GM12878 (cell line): ENCODE measurements at regions not wholly inside any gene's neighbourhood (a gene's known extent, or its start where the extent isn't known, plus 50 kb on each side); places are given as distances from the start of the nearest gene placed in this dataset.

Source experiments
- ATAC-seq: fragments of 200-7000 bp; cut with Tn5 transposase; 3 replicates; pipeline ENCODE4 v1.9.1; 2020; ENCODE audit warnings: mild to moderate bottlenecking, moderate library complexity
- BruUV-seq: library from RNA; stranded (reverse); fragments of 400-500 nt; replicated peaks from 2 replicates; lab custom pipeline; 2021; lab: Mats Ljungman, UMichigan
- CTCF ChIA-PET: fragments of 300-600 bp; sonication (Branson Sonifier 250); formaldehyde crosslinking; extraction: SDS; loops from one replicate; lab custom pipeline; 2021; ENCODE audit warnings: inconsistent platforms; lab: Yijun Ruan, JAX
- POLR2A ChIA-PET: fragments of 350-600 bp; formaldehyde crosslinking; extraction: SDS; loops from one replicate; lab custom pipeline; 2021; ENCODE audit warnings: inconsistent platforms; lab: Charles Lee
- RAD21 ChIA-PET: fragments of 300-600 bp; sonication (Branson Sonifier 250); formaldehyde crosslinking; loops from one replicate; lab custom pipeline; 2023; ENCODE audit warnings: antibody characterized with exemption; ENCODE audit not compliant: unreplicated experiment; lab: Charles Lee
- SMC1A ChIA-PET: fragments of 300-600 bp; sonication (Branson Sonifier 250); formaldehyde crosslinking; loops from one replicate; lab custom pipeline; 2023; ENCODE audit not compliant: unreplicated experiment, uncharacterized antibody; lab: Charles Lee
- DNase-seq: peaks from one replicate; pipeline ENCODE4 v3.0.0-alpha.2; 2011; ENCODE audit warnings: low read depth, low spot score
- FAIRE-seq: peaks from 3 replicates; lab custom pipeline; 2011; peaks lifted over from hg19 to GRCh38; lab: Jason Lieb, UNC
- H2AFZ ChIP-seq: 2 replicates; pipeline ENCODE4 v1.6.0; 2011; ENCODE audit warnings: low read depth, low read length, control low read depth; ENCODE audit not compliant: control insufficient read depth
- H3K27ac ChIP-seq: 2 replicates; pipeline ENCODE4 v1.5.1; 2011; ENCODE audit warnings: control low read depth; ENCODE audit not compliant: control insufficient read depth, insufficient read depth
- H3K27me3 ChIP-seq, 2 experiments: replicated peaks in 1 of 2; 2 replicates each; pipeline versions ENCODE4 v1.6.0 to v1.6.1; 2011; ENCODE audit warnings: low read length in 1 of 2; ENCODE audit not compliant: control insufficient read depth in 2 of 2, insufficient read depth in 2 of 2
- H3K36me3 ChIP-seq, 2 experiments: 2 replicates each; pipeline ENCODE4 v1.5.1; 2011; ENCODE audit warnings: low read length in 1 of 2; ENCODE audit not compliant: control insufficient read depth in 2 of 2, insufficient read depth in 2 of 2
- H3K4me1 ChIP-seq: 2 replicates; pipeline ENCODE4 v1.6.1; 2011; ENCODE audit warnings: mild to moderate bottlenecking, low read length, moderate library complexity, mixed read lengths; ENCODE audit not compliant: control insufficient read depth, insufficient read depth
- H3K4me2 ChIP-seq: 2 replicates; pipeline ENCODE4 v1.6.0; 2011; ENCODE audit warnings: control low read depth; ENCODE audit not compliant: control insufficient read depth, insufficient read depth
- H3K4me3 ChIP-seq: fragments of 200-600 bp; sonication (generic); 2 replicates; pipeline ENCODE4 v1.5.1; 2016
- H3K79me2 ChIP-seq: 2 replicates; pipeline ENCODE4 v1.6.0; 2011; ENCODE audit warnings: low read length; ENCODE audit not compliant: control insufficient read depth, insufficient read depth
- H3K9ac ChIP-seq: 2 replicates; pipeline ENCODE4 v1.8.0; 2011; ENCODE audit warnings: low read length, control low read depth, mixed read lengths; ENCODE audit not compliant: control insufficient read depth, insufficient read depth
- H3K9me3 ChIP-seq: replicated peaks from 3 replicates; pipeline ENCODE4 v1.5.1; 2011; ENCODE audit warnings: mild to moderate bottlenecking, low read length; ENCODE audit not compliant: control insufficient read depth, insufficient read depth
- H4K20me1 ChIP-seq: 2 replicates; pipeline ENCODE4 v1.6.0; 2011; ENCODE audit not compliant: control insufficient read depth, insufficient read depth
- CBX3 ChIP-seq: fragments of 200-600 bp; sonication (generic); IDR thresholded peaks from 2 replicates; pipeline ENCODE4 v1.6.1; 2016; ENCODE audit warnings: low read depth, borderline replicate concordance
- EED ChIP-seq: sonication (generic); IDR thresholded peaks from 2 replicates; pipeline ENCODE4 v1.6.1; 2016; ENCODE audit warnings: antibody characterized with exemption, low read depth
- EP300 ChIP-seq, 2 experiments: fragments of 150-350 bp in 1 of 2; IDR thresholded peaks; 2 replicates each; pipeline ENCODE4 v1.6.1; 2011 to 2012; ENCODE audit warnings: low read depth in 2 of 2, low read length in 2 of 2, borderline replicate concordance in 1 of 2, improper control_type of control experiment in 1 of 2, inconsistent platforms in 1 of 2; ENCODE audit not compliant: control insufficient read depth in 1 of 2
- MTA2 ChIP-seq: fragments of 450-650 bp; IDR thresholded peaks from 2 replicates; pipeline ENCODE4 v1.6.1; 2016; ENCODE audit warnings: low read depth, mild to moderate bottlenecking, moderate library complexity
- NR2C2 ChIP-seq: IDR thresholded peaks from 2 replicates; pipeline ENCODE4 v1.6.1; 2011; ENCODE audit warnings: borderline replicate concordance, low read depth; ENCODE audit not compliant: control insufficient read depth, insufficient read length
- TAF1 ChIP-seq: IDR thresholded peaks from 2 replicates; pipeline ENCODE4 v1.6.1; 2011; ENCODE audit warnings: mild to moderate bottlenecking, low read depth, low read length, borderline replicate concordance
- TCF12 ChIP-seq: IDR thresholded peaks from 2 replicates; pipeline ENCODE4 v1.6.1; 2011; ENCODE audit warnings: low read depth, mild to moderate bottlenecking, low read length
- WGBS: methylation state at CpG from one replicate; pipeline ENCODE4 v1.1.6; 2016; ENCODE audit warnings: low lambda C conversion rate; ENCODE audit not compliant: insufficient replicate concordance, insufficient coverage; ENCODE audit errors: missing lambda C conversion rate; 5-methylcytosine and 5-hydroxymethylcytosine counted together
- in situ Hi-C: fragments of 300-500 bp; cut with MboI; formaldehyde crosslinking; loops from 9 replicates; pipeline ENCODE4 v1.14.3; 2018; ENCODE audit warnings: mixed read lengths
- intact Hi-C: fragments of 100-400 bp; cut with micrococcal nuclease; formaldehyde crosslinking; loops from one replicate; pipeline ENCODE4 v1.14.2; 2022; ENCODE audit not compliant: unreplicated experiment
- TF ChIP-seq, protein P1 (sequence below): fragments of 450-650 bp; IDR thresholded peaks from 2 replicates; pipeline ENCODE4 v1.6.1; 2018; ENCODE audit warnings: mild to moderate bottlenecking, low read depth, moderate library complexity; ENCODE audit not compliant: partially characterized antibody
- TF ChIP-seq, protein P2 (sequence below): IDR thresholded peaks from 2 replicates; pipeline ENCODE4 v1.6.1; 2012; ENCODE audit warnings: low read length, inconsistent platforms

DNA sequence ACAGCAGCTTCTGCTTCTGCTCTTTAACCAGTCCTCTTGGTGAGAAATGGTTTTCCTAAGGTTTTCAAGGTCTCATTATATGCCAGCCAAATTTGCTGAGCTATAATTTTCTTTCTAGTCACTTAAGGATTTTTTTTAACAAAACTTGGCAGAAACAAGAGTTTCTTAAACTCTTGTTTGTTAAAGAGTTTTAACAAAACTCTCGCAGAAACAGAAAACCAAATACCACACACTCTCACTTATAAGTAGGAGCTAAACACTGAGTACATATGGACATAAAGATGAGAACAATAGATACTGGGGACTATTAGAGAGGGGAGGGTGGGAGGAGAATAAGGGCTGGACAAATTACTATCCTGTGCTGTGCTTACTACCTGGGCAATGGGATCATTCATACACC, 908.3 kb downstream of the TUSC7 start:
- intact Hi-C loops (no loop called here), in situ Hi-C loops (no loop called here)
- no peak for FAIRE-seq

DNA sequence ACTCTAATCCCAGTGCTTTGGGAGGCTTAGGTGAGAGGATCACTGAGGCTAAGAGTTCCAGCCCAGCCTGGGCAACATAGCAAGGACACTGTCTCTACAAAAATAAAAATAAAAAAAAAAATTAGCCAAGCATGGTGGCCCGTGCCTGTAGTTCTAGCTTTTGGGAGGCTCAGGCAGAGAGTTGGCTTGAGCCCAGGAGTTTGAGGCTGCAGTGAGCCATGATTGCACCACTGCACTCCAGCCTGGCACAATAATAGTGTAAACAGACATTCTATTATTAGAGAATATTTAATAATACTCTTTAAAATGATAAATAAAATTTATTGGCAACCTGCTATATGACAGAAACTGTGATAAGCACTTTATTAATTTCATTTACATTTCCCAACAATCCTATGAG, 908.9 kb downstream of the TUSC7 start:
- intact Hi-C loops, result no loop called here
- in situ Hi-C loops, result no loop called here
- POLR2A ChIA-PET, result no interaction called here
- 0% methylated on average over 1 of the region's 1 CpG for WGBS
- Histone ChIP-seq H3K36me3 (no peaks in the 10 kb centered on the region), H3K4me2 (no peak overlapping the region), H3K4me3 (no peak overlapping the region), H3K27me3 (no peaks in the 10 kb centered on the region), H3K79me2 (no peaks in the 10 kb centered on the region), H3K9ac (no peak overlapping the region), H3K27ac (no peak overlapping the region), H3K4me1 (no peaks in the 10 kb centered on the region), H2AFZ (no peak overlapping the region), H4K20me1 (no peaks in the 10 kb centered on the region), H3K9me3 (no peaks in the 10 kb centered on the region)
- SMC1A ChIA-PET, result interaction anchor here (0.6 to 1.6 kb wide), 2 partner anchors 16 to 18 kb away, joined by 3 to 4 read pairs; no protein-coding TSS in a partner anchor
- no TSS peak for BruUV-seq
- no peak for ATAC-seq
- CTCF ChIA-PET, result no interaction called here
- TF ChIP-seq, protein P1, sequence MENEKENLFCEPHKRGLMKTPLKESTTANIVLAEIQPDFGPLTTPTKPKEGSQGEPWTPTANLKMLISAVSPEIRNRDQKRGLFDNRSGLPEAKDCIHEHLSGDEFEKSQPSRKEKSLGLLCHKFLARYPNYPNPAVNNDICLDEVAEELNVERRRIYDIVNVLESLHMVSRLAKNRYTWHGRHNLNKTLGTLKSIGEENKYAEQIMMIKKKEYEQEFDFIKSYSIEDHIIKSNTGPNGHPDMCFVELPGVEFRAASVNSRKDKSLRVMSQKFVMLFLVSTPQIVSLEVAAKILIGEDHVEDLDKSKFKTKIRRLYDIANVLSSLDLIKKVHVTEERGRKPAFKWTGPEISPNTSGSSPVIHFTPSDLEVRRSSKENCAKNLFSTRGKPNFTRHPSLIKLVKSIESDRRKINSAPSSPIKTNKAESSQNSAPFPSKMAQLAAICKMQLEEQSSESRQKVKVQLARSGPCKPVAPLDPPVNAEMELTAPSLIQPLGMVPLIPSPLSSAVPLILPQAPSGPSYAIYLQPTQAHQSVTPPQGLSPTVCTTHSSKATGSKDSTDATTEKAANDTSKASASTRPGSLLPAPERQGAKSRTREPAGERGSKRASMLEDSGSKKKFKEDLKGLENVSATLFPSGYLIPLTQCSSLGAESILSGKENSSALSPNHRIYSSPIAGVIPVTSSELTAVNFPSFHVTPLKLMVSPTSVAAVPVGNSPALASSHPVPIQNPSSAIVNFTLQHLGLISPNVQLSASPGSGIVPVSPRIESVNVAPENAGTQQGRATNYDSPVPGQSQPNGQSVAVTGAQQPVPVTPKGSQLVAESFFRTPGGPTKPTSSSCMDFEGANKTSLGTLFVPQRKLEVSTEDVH, result no peak
- TF ChIP-seq EP300 (IDR thresholded peaks at IDR 0.05; ENCODE audit: borderline replicate concordance in 1 of 2, control insufficient read depth in 1 of 2, low read depth in 2 of 2, low read length in 2 of 2), result no peak
- TF ChIP-seq NR2C2, result no peak
- TF ChIP-seq TCF12, result no peak
- TF ChIP-seq EED, result no peak
- TF ChIP-seq CBX3, result no peak
- no peak for FAIRE-seq
- RAD21 ChIA-PET, result no interaction called here
- no peak for DNase-seq

More for the DNA sequence above, 908.3 kb downstream of the TUSC7 start:
- POLR2A ChIA-PET, result no interaction called here
- RAD21 ChIA-PET, result no interaction called here
- Histone ChIP-seq H3K79me2 (no peaks in the 10 kb centered on the region), H3K9ac (no peak overlapping the region), H4K20me1 (no peaks in the 10 kb centered on the region), H3K27ac (no peak overlapping the region), H3K4me2 (no peak overlapping the region), H3K4me3 (no peak overlapping the region), H3K36me3 (no peaks in the 10 kb centered on the region), H3K27me3 (no peaks in the 10 kb centered on the region), H3K4me1 (no peaks in the 10 kb centered on the region), H3K9me3 (no peaks in the 10 kb centered on the region), H2AFZ (no peak overlapping the region)
- no TSS peak for BruUV-seq
- CTCF ChIA-PET, result no interaction called here
- ATAC-seq (no peak), DNase-seq (no peak)
- TF ChIP-seq TAF1 (no peak), MTA2 (no peak)
- TF ChIP-seq, protein P2, sequence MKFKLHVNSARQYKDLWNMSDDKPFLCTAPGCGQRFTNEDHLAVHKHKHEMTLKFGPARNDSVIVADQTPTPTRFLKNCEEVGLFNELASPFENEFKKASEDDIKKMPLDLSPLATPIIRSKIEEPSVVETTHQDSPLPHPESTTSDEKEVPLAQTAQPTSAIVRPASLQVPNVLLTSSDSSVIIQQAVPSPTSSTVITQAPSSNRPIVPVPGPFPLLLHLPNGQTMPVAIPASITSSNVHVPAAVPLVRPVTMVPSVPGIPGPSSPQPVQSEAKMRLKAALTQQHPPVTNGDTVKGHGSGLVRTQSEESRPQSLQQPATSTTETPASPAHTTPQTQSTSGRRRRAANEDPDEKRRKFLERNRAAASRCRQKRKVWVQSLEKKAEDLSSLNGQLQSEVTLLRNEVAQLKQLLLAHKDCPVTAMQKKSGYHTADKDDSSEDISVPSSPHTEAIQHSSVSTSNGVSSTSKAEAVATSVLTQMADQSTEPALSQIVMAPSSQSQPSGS, result no peak
- SMC1A ChIA-PET, result interaction anchor here (1.6 kb wide), 1 partner anchor 16 kb away, joined by 3 read pairs; no protein-coding TSS in a partner anchor
- WGBS, result 0% methylated on average over 1 of the region's 1 CpG
